OCI-LY3 (cell line): ENCODE measurements at regions not wholly inside any gene's neighbourhood (a gene's known extent, or its start where the extent isn't known, plus 50 kb on each side); places are given as distances from the start of the nearest gene placed in this dataset.

Experiments
- H2AFZ ChIP-seq: fragments of 200-600, 300-600 bp; shearing (Covaris generic); 2 replicates; pipeline ENCODE4 v1.6.0; 2014; ENCODE audit warnings: antibody characterized with exemption, low read depth, low read length
- H3K27ac ChIP-seq: fragments of 200-600, 300-600 bp; sonication (generic); 2 replicates; pipeline ENCODE4 v1.5.1; 2014; ENCODE audit warnings: mild to moderate bottlenecking, low read length, moderate library complexity, mixed read lengths
- H3K27me3 ChIP-seq: fragments of 200-600, 300-600 bp; sonication (generic); 2 replicates; pipeline ENCODE4 v1.6.1; 2014; ENCODE audit warnings: low read depth, low read length, mixed read lengths
- H3K36me3 ChIP-seq: fragments of 200-600, 300-600 bp; sonication (generic); replicated peaks from 2 replicates; pipeline ENCODE3; 2014; ENCODE audit warnings: low read depth, low read length, mixed read lengths
- H3K4me1 ChIP-seq: fragments of 300-600, 200-600 bp; sonication (generic); 2 replicates; pipeline ENCODE4 v1.6.1; 2014; ENCODE audit warnings: low read length, mixed read lengths
- H3K4me2 ChIP-seq: fragments of 200-600, 300-600 bp; sonication (generic); 2 replicates; pipeline ENCODE4 v1.6.1; 2014; ENCODE audit warnings: low read length, mixed read lengths
- H3K4me3 ChIP-seq: fragments of 300-600, 200-600 bp; sonication (generic); 2 replicates; pipeline ENCODE4 v1.5.1; 2014; ENCODE audit warnings: antibody characterized with exemption, mild to moderate bottlenecking, low read length, moderate library complexity
- H3K79me2 ChIP-seq: fragments of 300-600, 200-600 bp; shearing (Covaris generic); 2 replicates; pipeline ENCODE4 v1.6.1; 2014; ENCODE audit warnings: mild to moderate bottlenecking, low read length, mixed read lengths
- H3K9ac ChIP-seq: fragments of 300-600, 200-600 bp; shearing (Covaris generic); 2 replicates; pipeline ENCODE4 v1.6.0; 2014; ENCODE audit warnings: mild to moderate bottlenecking, low read length, moderate library complexity
- H3K9me3 ChIP-seq: fragments of 200-600, 300-600 bp; shearing (Covaris generic); 2 replicates; pipeline ENCODE4 v1.6.1; 2014; ENCODE audit warnings: low read length, mixed read lengths; ENCODE audit not compliant: insufficient read depth
- H4K20me1 ChIP-seq: fragments of 200-600, 300-600 bp; sonication (generic); 2 replicates; pipeline ENCODE4 v1.6.1; 2016; ENCODE audit warnings: low read length, mixed read lengths; ENCODE audit not compliant: insufficient read depth
- EZH2phosphoT487 ChIP-seq: fragments of 200-600 bp; shearing (Covaris generic); IDR thresholded peaks from 2 replicates; pipeline ENCODE4 v1.6.1; 2018; ENCODE audit warnings: antibody characterized with exemption, mixed run types, low read depth
- TF ChIP-seq, protein P1 (sequence below): fragments of 200-600, 300-600 bp; sonication (generic); IDR thresholded peaks from 2 replicates; pipeline ENCODE4 v1.5.1; 2014; ENCODE audit warnings: antibody characterized with exemption, low read length, low read depth

DNA sequence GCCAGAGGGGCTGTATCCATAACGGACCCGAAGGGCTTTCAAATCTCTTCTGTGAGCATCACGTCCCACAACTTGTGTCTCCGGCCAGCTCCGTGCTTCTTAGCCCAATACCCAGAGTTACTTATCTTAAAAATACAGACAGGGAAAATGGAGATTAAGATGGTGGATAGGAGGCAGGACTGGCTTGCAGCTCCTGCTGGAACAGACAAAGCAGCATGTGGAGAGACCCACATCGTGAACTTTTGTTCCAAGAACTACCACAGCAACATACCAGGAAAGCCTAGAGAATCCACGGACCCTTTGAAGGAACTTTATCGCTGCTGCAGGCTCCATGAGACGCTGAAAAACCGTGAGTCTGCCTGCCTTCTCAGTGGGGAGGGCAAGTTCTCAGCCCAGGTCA is 113.7 kb downstream of the RNASET2 start:
- no peaks in the 10 kb centered on the region for H3K27me3 ChIP-seq
- H3K79me2 ChIP-seq = no peaks in the 10 kb centered on the region
- H2AFZ ChIP-seq = no peak overlapping the region
- no peaks in the 10 kb centered on the region for H3K9me3 ChIP-seq
- H3K4me1 ChIP-seq = peaks cover 7% of the 10 kb centered on the region
- H4K20me1 ChIP-seq = no peaks in the 10 kb centered on the region
- H3K4me3 ChIP-seq = no peak overlapping the region
- no peak overlapping the region for H3K27ac ChIP-seq
- no peak overlapping the region for H3K9ac ChIP-seq
- TF ChIP-seq, protein P1, sequence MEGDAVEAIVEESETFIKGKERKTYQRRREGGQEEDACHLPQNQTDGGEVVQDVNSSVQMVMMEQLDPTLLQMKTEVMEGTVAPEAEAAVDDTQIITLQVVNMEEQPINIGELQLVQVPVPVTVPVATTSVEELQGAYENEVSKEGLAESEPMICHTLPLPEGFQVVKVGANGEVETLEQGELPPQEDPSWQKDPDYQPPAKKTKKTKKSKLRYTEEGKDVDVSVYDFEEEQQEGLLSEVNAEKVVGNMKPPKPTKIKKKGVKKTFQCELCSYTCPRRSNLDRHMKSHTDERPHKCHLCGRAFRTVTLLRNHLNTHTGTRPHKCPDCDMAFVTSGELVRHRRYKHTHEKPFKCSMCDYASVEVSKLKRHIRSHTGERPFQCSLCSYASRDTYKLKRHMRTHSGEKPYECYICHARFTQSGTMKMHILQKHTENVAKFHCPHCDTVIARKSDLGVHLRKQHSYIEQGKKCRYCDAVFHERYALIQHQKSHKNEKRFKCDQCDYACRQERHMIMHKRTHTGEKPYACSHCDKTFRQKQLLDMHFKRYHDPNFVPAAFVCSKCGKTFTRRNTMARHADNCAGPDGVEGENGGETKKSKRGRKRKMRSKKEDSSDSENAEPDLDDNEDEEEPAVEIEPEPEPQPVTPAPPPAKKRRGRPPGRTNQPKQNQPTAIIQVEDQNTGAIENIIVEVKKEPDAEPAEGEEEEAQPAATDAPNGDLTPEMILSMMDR = no peak
- no peak for TF ChIP-seq EZH2phosphoT487
- no peak overlapping the region for H3K4me2 ChIP-seq
- H3K36me3 ChIP-seq = no peaks in the 10 kb centered on the region

DNA sequence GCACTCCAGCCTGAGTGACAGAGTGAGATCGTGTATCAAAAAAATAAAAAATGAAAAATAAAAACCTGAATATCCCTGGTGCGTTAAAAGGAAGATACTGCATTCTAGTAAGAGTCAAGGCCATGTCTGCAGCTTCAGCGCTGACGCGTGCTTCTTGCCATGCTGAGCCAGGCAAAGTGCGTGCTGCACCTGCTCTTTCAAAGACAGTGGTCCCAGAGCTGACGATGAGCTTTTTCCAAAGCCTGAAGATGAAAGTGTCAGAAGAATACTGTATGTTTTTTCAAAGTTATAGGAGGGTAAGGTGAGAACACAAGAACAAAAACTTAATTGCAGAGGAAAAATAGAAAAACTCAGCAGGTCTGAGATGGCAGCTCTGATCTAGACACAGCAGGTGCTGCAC is 115.1 kb downstream of the RNASET2 start:
- H2AFZ ChIP-seq = no peak overlapping the region
- H3K4me1 ChIP-seq = no peaks in the 10 kb centered on the region
- no peak overlapping the region for H3K27ac ChIP-seq
- no peak overlapping the region for H3K4me2 ChIP-seq
- H3K9ac ChIP-seq = no peak overlapping the region
- no peaks in the 10 kb centered on the region for H3K27me3 ChIP-seq
- TF ChIP-seq EZH2phosphoT487 = no peak
- TF ChIP-seq, protein P1 = no peak
- no peaks in the 10 kb centered on the region for H4K20me1 ChIP-seq
- no peaks in the 10 kb centered on the region for H3K9me3 ChIP-seq
- H3K36me3 ChIP-seq = no peaks in the 10 kb centered on the region
- no peaks in the 10 kb centered on the region for H3K79me2 ChIP-seq
- no peak overlapping the region for H3K4me3 ChIP-seq

DNA sequence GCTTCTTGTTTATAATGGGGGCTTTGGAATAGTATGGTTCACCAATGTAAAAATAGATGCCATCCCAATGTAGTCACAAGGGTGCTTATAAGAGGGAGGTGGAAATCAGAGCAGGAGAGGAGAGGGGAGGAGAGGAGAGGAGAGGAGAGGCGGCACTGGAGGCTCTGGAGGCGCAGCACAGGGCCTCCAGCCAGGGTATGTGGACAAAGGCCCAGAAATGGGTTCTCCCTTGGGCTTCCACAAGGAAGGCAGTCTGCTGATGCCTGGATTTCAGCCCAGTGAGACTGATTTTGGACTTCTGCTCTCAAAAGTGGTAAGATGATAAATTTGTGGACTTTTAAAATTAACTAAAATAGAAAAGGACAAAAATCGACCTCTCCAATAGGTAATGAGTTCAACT is 116.8 kb downstream of the RNASET2 start:
- Histone ChIP-seq H4K20me1 (no peaks in the 10 kb centered on the region), H3K4me2 (no peak overlapping the region), H3K4me3 (no peak overlapping the region), H3K4me1 (no peaks in the 10 kb centered on the region), H3K9me3 (no peaks in the 10 kb centered on the region), H3K27ac (no peak overlapping the region), H3K27me3 (no peaks in the 10 kb centered on the region), H3K36me3 (no peaks in the 10 kb centered on the region), H3K9ac (no peak overlapping the region), H2AFZ (no peak overlapping the region), H3K79me2 (no peaks in the 10 kb centered on the region)
- TF ChIP-seq, protein P1 = no peak
- no peak for TF ChIP-seq EZH2phosphoT487

DNA sequence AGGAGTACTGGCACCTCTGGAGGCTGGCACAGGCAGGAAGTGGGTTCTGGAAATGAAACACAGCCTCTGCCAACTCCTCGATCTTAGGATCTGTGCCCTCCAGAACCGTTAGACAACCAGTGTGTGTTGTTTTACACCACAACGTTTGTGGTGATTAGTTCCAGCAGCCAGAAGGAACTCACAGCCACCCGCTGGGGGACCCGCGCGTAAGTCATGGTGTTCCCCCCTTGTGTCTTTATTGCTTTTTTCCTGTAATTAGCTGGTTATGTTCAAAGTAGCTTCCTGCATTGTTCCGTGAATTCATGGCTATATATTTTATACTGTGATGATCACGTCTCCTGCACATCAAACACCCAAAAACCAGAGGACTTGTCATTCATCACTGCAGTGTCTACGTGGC is 117.4 kb downstream of the RNASET2 start:
- Histone ChIP-seq H3K79me2 (no peaks in the 10 kb centered on the region), H3K36me3 (no peaks in the 10 kb centered on the region), H3K9me3 (no peaks in the 10 kb centered on the region), H3K4me1 (no peaks in the 10 kb centered on the region), H4K20me1 (no peaks in the 10 kb centered on the region), H3K9ac (no peak overlapping the region), H2AFZ (no peak overlapping the region), H3K27me3 (no peaks in the 10 kb centered on the region), H3K4me3 (no peak overlapping the region), H3K27ac (no peak overlapping the region), H3K4me2 (no peak overlapping the region)
- TF ChIP-seq, protein P1 = no peak
- TF ChIP-seq EZH2phosphoT487 = no peak
